ENCODE measurements at regions not wholly inside any gene's neighbourhood (a gene's known extent, or its start where the extent isn't known, plus 50 kb on each side); places are given as distances from the start of the nearest gene placed in this dataset.
"Not testable (repeated sequence)": the region's sequence is repeated elsewhere in the genome, so short reads cannot be mapped to it uniquely, and the experiment has no call there.

GRCh38 chr6:157732416-157733161 lies 90.5 kb upstream of the SNX9 start:
- Histone ChIP-seq H3K4me1 (no peaks in the 10 kb centered on the region), H2AFZ (no peak overlapping the region), H3K4me3 (ENCODE audit: low read depth, low read length) (no peak overlapping the region), H3K79me2 (no peaks in the 10 kb centered on the region), H3K9me3 (ENCODE audit: control insufficient read depth, low read length) (no peaks in the 10 kb centered on the region), H3K9ac (no peak overlapping the region), H3K4me2 (ENCODE audit: low read length) (no peak overlapping the region), H3K36me3 (ENCODE audit: control insufficient read depth, insufficient read depth, low read length) (no peaks in the 10 kb centered on the region), H3K27me3 (ENCODE audit: control insufficient read depth, insufficient read depth, low read length) (no peaks in the 10 kb centered on the region), H3K27ac (no peak overlapping the region)
- no peak for TF ChIP-seq CTCF (IDR thresholded peaks at IDR 0.05)

GRCh38 chr6:157736555-157736954 lies 86.5 kb upstream of the SNX9 start:
- not testable (repeated sequence) for H3K4me1 ChIP-seq; H3K79me2 ChIP-seq; H3K27me3 ChIP-seq (ENCODE audit: control insufficient read depth, insufficient read depth, low read length); H2AFZ ChIP-seq; H3K9ac ChIP-seq; H3K36me3 ChIP-seq (ENCODE audit: control insufficient read depth, insufficient read depth, low read length); H3K4me3 ChIP-seq (ENCODE audit: low read depth, low read length); H3K4me2 ChIP-seq (ENCODE audit: low read length); H3K27ac ChIP-seq; H3K9me3 ChIP-seq (ENCODE audit: control insufficient read depth, low read length)

GRCh38 chr6:157741321-157741947 lies 81.6 kb upstream of the SNX9 start:
- Histone ChIP-seq H3K27ac (no peak overlapping the region), H3K4me2 (ENCODE audit: low read length) (no peak overlapping the region), H3K9ac (no peak overlapping the region)

DNA sequence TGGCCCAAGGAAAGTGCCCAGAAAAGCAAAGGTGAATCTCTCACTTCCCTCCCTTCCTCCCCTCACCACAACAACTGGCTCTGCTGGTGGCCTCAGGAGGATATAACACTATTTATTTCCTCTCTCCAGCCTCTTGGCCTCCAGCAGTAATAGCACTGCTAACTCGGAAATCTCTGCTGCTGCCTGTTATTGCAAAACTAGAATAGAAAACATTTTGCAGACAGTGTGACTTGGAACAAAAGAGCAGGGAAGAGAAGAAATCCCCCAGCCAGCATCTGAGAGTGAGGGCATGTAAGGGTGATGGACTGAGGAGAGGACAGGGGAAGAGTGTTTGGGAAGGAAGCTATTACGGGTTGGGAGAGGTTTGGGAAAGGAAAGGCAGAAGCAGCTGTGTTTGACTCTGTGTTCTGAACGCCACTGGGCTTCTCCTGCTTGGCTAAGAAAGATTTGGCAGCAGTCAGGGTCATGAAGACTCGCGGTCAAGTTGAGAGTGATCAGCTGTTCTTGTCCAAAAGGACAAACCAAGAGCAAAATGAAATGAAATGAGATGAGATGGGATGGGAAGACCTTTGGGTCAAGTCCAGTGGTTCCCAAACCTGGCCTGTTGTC lies 81.0 kb upstream of the SNX9 start:
- Histone ChIP-seq H3K4me1 (no peaks in the 10 kb centered on the region), H3K9ac (no peak overlapping the region), H3K27me3 (ENCODE audit: control insufficient read depth, insufficient read depth, low read length) (no peaks in the 10 kb centered on the region), H3K36me3 (ENCODE audit: control insufficient read depth, insufficient read depth, low read length) (no peaks in the 10 kb centered on the region), H3K9me3 (ENCODE audit: control insufficient read depth, low read length) (no peaks in the 10 kb centered on the region), H3K4me3 (ENCODE audit: low read depth, low read length) (no peak overlapping the region), H2AFZ (no peak overlapping the region), H3K27ac (peak overlapping the region; percentile 29), H3K79me2 (no peaks in the 10 kb centered on the region), H3K4me2 (ENCODE audit: low read length) (no peak overlapping the region)
- no peak for TF ChIP-seq CTCF (IDR thresholded peaks at IDR 0.05)

More at GRCh38 chr6:157741321-157741947, 81.6 kb upstream of the SNX9 start:
- Histone ChIP-seq H3K4me3 (ENCODE audit: low read depth, low read length) (no peak overlapping the region), H3K9me3 (ENCODE audit: control insufficient read depth, low read length) (no peaks in the 10 kb centered on the region), H3K36me3 (ENCODE audit: control insufficient read depth, insufficient read depth, low read length) (no peaks in the 10 kb centered on the region), H2AFZ (no peak overlapping the region), H3K27me3 (ENCODE audit: control insufficient read depth, insufficient read depth, low read length) (no peaks in the 10 kb centered on the region), H3K79me2 (no peaks in the 10 kb centered on the region), H3K4me1 (no peaks in the 10 kb centered on the region)
- TF ChIP-seq CTCF (IDR thresholded peaks at IDR 0.05): no peak

- Histone ChIP-seq H3K4me3 (ENCODE audit: low read depth, low read length) (no peak overlapping the region), H3K4me2 (ENCODE audit: low read length) (no peak overlapping the region), H3K79me2 (no peaks in the 10 kb centered on the region), H2AFZ (no peak overlapping the region), H3K4me1 (no peaks in the 10 kb centered on the region), H3K27me3 (ENCODE audit: control insufficient read depth, insufficient read depth, low read length) (no peaks in the 10 kb centered on the region), H3K9ac (no peak overlapping the region), H3K9me3 (ENCODE audit: control insufficient read depth, low read length) (no peaks in the 10 kb centered on the region), H3K27ac (no peak overlapping the region), H3K36me3 (ENCODE audit: control insufficient read depth, insufficient read depth, low read length) (no peaks in the 10 kb centered on the region)
- TF ChIP-seq CTCF (IDR thresholded peaks at IDR 0.05): no peak
Measured at GRCh38 chr6:157744102-157744601, 78.9 kb upstream of the SNX9 start.
